COLO829 (cell line): ENCODE measurements at regions not wholly inside any gene's neighbourhood (a gene's known extent, or its start where the extent isn't known, plus 50 kb on each side); places are given as distances from the start of the nearest gene placed in this dataset.
A peak's percentile ranks its signal among the peaks of the same experiment; 100 is the strongest.

ENCODE experiments used
- DNase-seq: peaks from one replicate; pipeline ENCODE4 v3.0.0; 2012; ENCODE audit warnings: low spot score

DNA sequence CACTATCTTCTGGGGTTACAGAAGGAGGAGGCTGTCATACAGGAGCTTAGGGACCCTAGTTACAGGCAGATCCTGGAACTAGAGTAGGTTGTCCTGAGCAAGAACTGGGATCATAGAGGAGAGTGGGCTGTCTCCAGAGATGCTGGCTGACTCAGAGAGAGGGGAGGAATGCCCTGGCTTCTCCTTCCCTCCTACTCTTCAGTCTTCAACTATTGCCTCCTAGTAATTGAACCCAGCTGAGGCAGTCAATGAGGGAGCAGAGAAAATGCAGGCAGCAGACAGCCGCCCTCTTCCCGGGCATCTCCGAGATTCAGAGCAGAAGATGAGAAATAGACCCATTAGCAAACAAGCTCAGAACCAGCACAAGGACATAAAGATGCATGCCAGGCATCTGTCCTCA is 118.3 kb upstream of the PDE5A start:
- DNase-seq: no peak

DNA sequence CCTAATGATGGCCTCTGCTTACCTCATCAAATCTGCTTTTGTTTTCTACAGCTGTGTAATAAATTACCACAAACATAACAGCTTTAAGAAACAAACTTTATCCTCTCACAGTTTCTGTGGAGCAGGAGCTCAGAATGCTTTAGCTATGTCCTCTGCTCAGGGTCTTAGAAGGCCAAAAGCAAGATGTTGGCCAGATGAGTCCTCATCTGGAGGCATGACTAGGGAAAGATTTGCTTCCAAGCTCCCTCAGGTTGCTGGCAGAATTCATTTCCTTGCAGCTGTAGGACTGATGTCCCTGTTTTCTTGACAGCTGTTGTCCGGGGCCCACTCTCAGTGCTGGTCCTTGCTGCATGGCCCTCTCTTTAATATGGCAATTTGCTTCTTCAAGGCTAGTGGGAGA is 116.7 kb upstream of the PDE5A start:
- no peak for DNase-seq

DNA sequence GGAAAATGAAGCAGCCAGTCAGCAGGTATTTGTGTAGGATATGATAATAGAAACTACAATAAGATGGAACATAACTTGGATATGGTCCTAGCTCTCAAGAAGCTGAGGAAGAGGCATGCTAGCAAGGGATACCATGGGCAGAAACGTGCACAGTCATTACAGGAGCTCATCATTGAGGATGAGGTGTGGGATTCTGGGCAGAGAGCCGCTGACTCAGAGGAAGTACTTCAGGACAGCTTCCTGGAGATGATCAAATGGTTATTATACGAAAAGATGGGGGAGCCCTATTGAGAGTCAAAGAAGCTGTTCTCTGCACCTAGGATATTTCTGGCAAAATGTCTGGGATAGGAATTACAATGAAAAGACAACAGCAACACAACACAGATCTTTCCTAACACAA is 116.0 kb upstream of the PDE5A start:
- DNase-seq: no peak

DNA sequence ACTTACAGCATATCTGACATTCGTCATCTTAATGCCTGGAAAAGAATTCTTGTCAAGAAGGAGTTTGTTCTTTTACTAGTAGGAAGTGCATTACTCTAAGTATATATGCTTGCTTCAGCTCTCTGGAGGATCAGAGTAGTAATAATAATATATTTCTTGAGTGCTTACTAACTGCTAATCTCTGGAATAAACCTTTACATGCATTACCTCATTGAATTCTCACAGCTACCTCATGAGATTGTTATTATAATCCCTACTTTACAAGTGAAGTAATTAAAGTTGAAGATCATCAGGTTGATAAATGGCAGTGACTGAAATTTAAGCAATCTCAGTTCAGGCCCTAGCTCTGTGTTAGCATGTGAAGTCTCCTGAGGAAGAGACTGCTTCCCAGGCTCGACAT is 115.0 kb upstream of the PDE5A start:
- DNase-seq: no peak

DNA sequence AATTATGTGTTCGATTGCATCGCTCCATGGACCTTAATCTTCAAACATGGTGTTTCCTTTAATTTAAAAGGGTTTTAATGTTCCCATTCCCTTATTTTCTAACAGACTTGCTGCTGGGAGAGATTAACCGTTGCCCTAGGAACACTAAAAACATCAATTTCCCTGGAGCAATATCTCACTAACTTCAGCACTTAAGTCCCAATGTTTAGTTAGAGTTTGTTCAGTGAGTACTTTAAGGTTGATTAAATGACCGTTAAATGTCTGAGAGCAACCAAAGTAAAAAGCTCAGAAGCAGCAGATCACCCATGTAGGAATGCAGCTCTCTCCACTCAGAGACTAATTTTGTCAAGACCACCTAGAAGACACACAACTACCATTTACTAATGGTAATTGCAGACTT is 111.2 kb upstream of the PDE5A start:
- DNase-seq: no peak

DNA sequence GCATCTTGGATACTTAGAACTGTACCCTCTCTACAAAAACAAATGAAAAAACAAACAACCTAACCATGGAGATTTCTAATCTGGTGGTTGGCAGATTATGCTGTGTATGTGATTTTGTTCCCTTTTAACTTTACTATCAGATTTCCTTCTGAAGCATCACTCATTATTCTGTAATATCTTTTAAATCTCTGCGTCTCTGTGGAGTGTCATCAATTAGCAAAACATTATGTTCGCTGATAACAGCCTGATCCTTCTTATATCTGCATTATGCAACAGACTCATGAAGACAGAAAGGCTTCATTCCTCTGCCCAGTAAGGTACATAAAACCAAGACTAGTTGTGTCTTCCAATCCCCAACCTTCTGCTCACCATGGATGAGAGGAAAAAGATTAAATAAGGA is 110.3 kb upstream of the PDE5A start:
- no peak for DNase-seq

DNA sequence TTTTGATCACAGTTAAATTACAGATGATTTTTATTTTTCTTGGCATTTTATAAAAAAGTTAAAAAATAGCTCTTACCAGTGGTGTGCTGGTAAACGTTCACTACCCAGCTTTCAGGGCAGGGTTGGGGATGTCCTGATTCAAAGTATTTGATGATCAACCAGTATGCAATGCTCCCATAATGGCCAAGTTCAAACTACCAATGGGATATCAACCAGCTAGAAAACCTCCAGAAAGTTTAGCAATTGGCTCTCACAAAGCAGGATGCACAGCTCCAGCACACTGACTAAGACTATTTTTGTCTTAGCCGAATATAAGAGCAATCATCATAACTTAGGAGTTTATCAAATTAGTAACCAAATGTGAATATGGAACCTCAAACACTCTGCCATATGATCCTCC is 108.0 kb upstream of the PDE5A start:
- DNase-seq: no peak

DNA sequence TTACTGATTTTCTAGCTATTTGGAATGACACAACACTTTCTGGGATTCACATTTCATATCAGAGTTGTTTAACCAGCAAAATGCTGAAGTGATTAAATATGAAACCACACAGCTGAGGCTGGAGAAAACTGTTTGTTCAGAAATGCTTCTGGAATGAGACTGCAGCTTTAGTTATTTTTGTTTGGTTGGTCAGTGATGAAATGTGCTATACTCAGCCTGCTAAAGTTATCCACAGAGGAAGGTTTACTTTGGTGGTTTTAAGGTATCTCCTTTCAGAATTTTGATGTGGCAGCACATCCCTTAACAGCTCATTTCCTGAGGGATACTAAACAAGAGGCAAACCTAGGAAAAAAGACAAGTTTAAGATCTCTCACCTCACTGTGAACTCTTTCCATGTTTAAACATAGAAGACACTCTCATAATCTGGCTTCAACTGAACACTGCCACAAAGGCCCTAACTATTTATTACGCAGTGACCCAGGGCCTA is 106.6 kb upstream of the PDE5A start:
- no peak for DNase-seq

DNA sequence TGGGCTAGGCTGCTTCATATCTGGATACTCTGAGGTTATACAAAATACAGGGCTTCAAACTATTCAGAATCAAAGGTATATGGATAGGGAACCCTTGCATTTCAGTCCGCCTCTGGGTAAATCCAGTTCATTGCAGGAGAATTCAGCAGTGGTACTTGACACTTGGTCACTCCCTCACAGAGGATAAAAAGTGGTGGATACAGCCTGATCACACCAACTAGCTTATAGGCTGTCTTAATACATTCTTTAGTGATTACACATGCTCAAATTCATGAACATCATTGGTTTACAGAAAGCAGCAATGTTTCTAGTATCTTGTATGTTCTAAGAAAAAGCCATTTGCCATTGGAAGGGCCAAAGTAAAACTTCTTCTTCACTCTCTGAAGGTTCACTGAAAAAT is 104.8 kb upstream of the PDE5A start:
- no peak for DNase-seq

DNA sequence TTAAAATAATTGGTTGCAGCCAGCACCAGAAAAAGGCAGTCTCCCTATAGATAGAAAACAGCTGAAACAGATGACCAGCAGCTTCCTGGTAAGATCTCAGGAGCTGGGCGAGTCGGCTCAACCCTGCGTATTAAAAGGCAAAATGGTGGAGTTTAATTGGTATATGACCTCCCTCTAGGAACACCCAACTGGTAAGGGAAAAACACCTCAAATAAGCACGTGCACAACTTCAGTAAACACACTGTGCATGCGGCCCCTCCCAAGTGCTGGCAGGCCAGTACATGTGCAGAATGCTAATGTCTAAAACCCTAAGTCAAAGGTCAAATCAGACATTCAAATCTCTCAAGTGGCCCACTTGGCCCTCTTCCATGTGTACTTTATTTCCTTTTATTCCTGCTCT is 103.2 kb upstream of the PDE5A start:
- DNase-seq: no peak

DNA sequence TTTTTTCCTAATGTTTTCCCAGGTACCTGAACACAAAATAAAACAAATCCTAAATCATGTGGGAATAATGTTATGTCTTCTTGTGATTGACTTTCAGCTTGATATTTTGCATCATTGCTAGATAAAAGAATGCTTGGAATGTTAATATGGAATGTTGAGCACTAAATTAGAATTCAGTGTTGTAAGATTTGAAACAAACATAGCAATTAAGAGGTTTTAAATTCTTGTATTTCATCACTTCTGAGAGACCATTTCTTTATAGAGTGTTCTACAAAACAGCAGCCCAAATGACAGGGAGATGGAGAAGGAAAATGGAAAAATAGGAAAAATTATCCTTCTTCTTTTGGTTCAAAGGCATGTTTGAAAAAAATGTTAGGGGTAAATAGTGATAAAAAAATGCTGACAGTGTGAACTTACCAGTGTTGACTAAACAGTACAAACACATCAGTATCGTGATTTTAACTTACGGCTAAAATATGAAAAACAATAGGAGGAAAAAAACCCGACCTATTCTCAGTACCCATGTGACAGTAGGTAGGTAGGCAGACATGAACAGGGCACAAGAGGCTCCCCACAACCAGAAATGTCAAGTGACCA is 102.6 kb upstream of the PDE5A start:
- DNase-seq: no peak

DNA sequence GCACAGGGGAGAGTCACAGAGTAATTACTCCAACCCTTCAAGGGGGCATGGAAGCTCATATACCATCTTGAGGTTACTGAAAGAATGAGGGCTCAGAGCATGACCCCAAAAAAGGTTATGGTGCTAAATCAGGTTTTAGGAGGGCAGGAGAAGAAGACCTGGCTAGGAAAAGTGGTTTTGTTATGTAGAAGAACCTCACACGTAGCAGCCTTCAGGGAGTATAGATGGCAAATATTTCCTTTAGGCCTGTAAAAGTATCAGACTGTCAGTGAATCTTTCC is 102.0 kb upstream of the PDE5A start:
- no peak for DNase-seq

DNA sequence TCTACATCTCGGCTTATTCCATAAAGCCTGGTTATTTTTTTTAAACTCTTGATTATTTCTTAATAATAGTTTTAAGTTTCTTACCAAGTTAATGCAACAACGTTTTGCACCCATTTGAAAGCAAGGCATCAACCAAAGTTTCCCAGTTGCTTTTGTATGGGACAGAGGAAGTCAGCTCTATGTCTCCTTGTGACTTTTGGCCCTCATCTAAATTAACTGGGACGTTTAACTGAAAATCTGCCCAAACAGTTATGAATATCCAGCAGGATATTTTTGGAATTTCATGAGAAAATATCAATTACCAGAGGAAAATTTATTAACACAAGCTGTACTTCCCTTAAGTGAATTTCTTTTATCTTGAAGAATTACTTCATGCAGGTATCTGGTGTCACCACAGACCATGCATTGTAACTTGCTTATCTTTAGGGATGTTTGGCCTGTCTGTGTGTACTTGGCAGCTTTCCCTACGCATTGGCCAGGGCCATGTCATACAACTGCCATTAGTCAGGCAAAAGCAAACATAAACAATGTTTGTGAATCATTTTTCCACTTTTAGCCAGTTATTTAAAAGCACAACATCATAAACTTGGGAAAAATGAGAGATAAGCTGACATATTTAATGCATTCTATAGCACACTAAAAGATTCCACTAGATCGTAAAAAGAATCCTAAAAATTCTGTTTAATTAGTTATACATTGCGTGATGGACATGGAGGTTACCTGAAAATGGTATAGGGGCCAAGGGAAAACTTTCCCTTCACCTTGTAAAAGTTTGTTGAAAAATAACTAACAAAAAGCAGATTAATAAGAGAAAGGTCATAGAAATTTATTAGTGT is 101.4 kb upstream of the PDE5A start:
- DNase-seq: peak; percentile 32

DNA sequence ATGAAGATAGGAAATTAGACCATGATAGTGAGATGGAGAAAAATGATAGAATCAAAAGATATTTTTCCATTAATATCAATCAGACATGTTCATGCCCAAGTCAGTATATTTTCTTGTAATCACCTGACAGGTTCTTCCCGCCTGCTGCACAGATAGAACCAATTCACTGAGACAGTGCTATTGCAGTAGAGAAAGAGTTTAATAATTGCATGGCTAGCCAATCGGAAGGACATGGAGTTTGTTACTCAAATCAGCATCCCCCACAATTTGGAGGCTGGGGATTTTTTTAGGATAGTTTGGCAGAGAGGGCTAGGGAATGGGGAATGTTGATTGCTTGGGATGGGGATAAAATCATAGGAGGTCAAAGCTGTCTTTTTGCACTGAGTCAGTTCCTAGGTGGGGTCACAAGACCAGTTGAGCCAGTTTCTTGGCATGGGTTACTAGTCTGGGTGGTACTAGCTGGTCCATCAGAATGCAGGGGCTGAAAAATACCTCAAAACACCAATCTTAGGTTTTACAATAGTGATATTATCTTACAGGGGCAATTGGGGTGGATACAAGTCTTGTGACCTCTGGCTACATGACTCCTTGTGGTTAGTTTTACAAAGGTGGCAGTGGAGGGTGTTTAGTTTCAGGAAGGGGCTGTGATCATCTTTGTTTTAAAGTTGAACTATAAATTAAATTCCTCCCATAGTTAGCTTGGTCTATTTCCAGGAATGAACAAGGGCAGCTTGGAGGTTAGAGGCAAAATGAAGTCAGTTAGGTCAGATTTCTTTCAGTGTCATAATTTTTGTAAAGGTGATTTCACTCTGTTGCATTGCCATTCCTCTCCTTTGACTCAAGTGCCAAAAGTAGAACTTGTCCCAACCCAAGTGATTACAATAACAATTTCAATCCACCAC is 100.3 kb upstream of the PDE5A start:
- DNase-seq: no peak

DNA sequence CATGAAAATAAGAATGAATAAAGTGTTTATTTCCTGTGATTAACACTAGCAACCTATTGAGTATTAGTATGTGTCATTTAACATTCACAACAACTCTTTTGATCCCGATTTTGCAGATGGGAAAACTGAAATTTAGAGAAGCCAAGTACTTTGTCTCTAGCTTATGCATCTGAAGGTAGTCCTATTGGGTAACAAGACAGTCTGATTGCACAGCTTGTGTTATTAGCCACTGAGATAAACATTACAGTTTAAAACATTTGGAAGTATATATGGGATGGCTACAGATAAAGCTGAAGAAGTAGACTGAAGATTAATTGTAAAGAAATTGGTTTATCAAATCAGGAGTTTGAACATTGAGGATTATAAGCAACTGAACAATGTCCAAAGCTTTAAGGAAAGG is 99.6 kb upstream of the PDE5A start:
- DNase-seq: no peak

DNA sequence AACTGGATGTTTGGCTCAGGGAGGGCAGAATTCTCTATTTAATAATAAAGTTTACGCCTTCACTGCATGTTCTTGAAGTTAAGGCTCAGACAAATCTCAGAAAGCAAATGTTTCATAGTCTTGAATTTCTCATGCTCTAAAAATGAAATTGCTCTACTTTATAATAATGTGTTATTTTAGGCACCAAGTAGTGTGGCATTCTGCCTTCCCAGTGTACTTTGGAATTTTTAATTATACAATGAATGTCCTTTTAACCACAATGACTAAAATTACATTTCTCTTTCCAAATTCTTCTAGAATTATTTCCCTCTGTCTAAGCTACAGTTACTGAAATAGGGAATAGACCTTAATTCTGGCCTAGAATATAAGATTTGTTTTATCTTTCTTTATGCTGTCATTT is 97.9 kb upstream of the PDE5A start:
- no peak for DNase-seq

DNA sequence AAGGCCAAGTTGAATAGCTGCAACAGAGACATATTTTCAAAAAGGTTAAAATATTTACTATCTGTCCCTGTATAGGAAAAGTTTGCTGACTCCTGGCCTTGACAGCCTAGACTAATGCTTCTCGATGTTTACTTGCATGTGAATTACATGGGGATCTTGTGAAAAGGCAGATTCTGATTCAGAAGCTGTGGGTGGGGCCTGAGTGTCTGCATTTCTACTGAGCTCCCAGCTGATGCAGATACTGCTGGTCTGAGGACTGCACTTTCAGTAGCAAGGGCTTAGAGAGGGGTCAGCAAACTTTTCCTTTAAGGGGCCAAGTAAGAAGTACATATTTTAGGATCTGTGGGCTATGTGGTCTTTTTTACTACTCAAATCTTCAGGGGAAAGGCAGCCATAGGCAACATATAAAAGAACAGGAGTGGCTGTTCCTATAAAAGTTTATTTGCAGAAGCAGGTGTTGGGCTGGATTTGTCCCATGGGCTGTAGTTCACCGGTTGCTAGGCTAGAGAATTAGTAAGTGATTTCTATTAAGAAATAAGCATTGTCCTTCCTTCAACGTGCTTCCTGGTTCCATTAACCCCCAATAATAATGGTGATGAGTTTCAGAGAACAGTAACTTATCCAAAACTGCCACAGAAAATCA is 97.2 kb upstream of the PDE5A start:
- no peak for DNase-seq

DNA sequence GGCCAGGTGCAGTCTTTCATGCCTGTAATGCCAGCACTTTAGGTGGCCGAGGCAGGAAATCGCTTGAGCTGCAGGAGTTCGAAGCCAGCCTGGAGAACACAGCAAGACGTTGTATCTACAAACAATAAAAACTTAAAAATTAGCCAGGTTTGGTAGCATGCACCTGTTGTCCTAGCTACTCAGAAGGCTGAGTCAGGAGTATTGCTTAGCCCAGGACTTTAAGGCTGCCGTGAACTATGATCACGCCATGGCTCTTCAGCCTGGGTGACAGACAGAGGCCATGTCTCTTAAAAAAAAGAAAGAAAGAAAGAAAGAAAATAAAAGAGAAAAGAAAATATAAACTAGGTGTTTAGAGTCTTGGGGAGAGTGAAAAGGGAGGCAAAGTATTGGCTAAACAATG is 96.4 kb upstream of the PDE5A start:
- no peak for DNase-seq

DNA sequence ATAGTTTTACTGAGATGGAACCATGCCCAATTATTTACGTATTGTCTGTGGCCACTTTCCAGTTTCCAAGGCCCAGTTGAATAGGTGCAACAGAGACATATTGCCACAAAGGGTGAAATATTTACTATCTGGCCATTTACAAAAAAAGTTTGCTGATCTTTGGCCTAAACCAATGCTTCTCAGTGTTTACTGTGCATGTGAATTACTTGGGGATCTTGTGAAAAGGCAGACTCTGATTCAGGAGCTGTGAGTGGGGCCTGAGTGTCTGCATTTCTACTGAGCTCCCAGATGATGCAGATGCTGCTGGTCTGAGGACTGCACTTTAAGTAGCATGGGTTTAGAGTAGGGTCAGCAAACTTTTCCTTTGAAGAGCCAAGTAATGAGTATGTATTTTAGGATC is 94.1 kb upstream of the PDE5A start:
- no peak for DNase-seq

DNA sequence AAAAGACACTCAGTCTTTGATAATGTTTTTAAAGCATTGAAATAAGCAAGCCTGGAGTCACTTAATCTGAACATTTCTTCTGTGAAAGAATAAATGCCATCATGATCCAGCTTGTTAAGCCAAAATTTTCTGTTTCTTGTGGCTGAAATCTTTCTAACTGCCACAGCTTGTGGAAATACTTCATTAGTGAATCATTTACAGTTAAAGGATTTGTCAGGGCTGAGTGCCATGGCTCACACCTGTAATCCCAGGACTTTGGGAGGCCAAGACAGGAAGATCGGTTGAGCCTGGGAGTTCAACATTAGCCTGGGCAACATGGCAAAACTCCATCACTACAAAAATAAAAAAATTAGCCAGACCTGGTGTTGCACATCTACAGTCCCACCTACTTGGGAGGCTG is 93.3 kb upstream of the PDE5A start:
- DNase-seq: no peak

DNA sequence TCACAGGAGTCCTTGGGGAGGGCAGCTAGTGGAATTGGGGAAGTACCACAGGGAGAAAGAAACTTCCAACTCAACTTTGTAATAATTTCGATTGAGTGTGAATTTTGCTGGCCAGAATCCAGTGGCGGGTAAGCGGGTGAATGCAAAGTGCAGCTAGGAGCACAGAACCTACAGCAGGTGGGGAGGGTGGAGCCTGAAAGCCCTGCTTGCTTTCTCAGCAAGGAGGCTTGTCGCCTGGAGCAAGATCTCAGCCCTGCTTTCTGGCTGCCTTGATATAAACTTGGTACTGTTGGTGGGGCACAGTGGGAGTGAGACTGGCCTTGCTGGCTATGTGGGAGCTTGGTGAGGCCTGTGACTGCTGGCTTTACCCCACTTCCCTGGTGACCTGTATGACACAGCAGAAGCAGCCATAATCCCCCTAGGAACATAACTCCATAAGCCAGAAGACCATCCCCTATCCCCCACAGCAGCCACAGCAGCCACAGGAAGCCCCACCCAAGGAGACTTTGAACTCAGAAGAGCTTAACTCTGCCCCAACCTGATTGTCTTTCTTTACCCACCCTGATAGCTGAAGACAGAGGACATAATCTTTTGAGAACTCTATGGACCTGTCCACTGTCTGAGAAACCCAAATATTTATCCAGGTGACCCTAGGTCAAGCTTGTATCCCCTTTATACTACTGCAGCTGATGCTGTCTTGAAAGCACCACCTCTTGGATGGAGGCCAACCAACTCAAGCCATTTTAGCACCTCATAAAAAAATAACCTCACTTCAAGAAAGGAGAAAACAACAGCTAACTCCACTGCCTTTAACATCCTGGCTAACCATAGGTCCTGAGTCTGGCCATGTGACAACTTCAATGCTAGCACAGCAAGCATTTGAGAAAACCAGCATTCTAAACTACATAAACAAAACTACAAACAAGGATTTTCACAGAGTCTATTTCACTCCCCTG is 87.2 kb upstream of the PDE5A start:
- DNase-seq: no peak
